Adrenal gland (tissue), 9 donors: ENCODE measurements at regions not wholly inside any gene's neighbourhood (a gene's known extent, or its start where the extent isn't known, plus 50 kb on each side); places are given as distances from the start of the nearest gene placed in this dataset.

Experiments
- DNase-seq, 7 donors: peaks; one replicate each; pipeline ENCODE4 v3.0.0-alpha.2; 2019 to 2020
- H3K27ac ChIP-seq, 5 donors: fragments of 200-600 bp; sonication (generic) in 4 of 5; 1 replicate in 3 of 5; 2 replicates in 2 of 5; pipeline versions ENCODE4 v1.5.1 to v1.8.0; 2016 to 2020; ENCODE audit warnings: mild to moderate bottlenecking in 1 of 5
- H3K27me3 ChIP-seq: fragments of 200-600 bp; 2 replicates; pipeline ENCODE4 v1.8.0; 2021
- H3K36me3 ChIP-seq, 2 donors: fragments of 200-600 bp; replicated peaks in 1 of 2; 1 replicate in 1 of 2; 2 replicates in 1 of 2; pipeline versions ENCODE4 v1.5.1 to v1.8.0; 2018 to 2022
- H3K4me1 ChIP-seq, 2 donors: fragments of 200-600 bp; replicated peaks in 1 of 2; 1 replicate in 1 of 2; 2 replicates in 1 of 2; pipeline versions ENCODE4 v1.5.1 to v1.8.0; 2018 to 2021
- H3K4me3 ChIP-seq, 4 donors: fragments of 200-600 bp; sonication (generic) in 3 of 4; one replicate each; pipeline ENCODE4 v1.5.1; 2016 to 2018
- H3K9me3 ChIP-seq, 3 donors: fragments of 200-600 bp; sonication (generic) in 1 of 3; replicated peaks in 1 of 3; 1 replicate in 2 of 3; 2 replicates in 1 of 3; pipeline versions ENCODE4 v1.5.1 to v1.8.0; 2016 to 2021
- POLR2A ChIP-seq, 2 donors: fragments of 450-650 bp; IDR thresholded peaks; one replicate each; pipeline ENCODE4 v1.6.1; 2017; ENCODE audit warnings: antibody characterized with exemption in 2 of 2, mild to moderate bottlenecking in 2 of 2, moderate library complexity in 1 of 2
- WGBS, 4 donors: extraction: QIAGEN DNeasy Blood & Tissue Kit in 2 of 4; methylation state at CpG; one replicate each; pipeline versions ENCODE4 v1.1.5 to v1.1.7; 2013 to 2017; 5-methylcytosine and 5-hydroxymethylcytosine counted together
- intact Hi-C, 2 donors: fragments of 100-400 bp; cut with DNase I; formaldehyde crosslinking; loops; one replicate each; pipeline versions ENCODE4 v1.14.1 to v1.15.0; 2022 to 2023
- TF ChIP-seq, protein P1 (sequence below), 6 experiments: fragments of 450-650 bp in 4 of 6; fragments of 200-600 bp in 2 of 6; sonication (generic) in 1 of 6; IDR thresholded peaks; 1 replicate in 5 of 6; 2 replicates in 1 of 6; pipeline versions ENCODE4 v1.5.1 to v1.8.0; 2016 to 2021; ENCODE audit warnings: antibody characterized with exemption in 6 of 6, mild to moderate bottlenecking in 2 of 6, moderate library complexity in 1 of 6
- donor health status: healthy with polysubstance abuse.
- donor health status: Bipolar disorder and iron deficiency.
- donor health status: DM: yes; HTN: yes; CAD: no.
- donor health status: DM: no; HTN: no; CAD: no.
- donor health status: DM: no; HTN: no; CAD: no.

GRCh38 chr16:17544785-17545184 lies 74.0 kb upstream of the XYLT1 start:
- WGBS, 4 donors = 54 to 80% (median 64%) methylated on average over 3 of the region's 3 CpGs
- TF ChIP-seq, protein P1, sequence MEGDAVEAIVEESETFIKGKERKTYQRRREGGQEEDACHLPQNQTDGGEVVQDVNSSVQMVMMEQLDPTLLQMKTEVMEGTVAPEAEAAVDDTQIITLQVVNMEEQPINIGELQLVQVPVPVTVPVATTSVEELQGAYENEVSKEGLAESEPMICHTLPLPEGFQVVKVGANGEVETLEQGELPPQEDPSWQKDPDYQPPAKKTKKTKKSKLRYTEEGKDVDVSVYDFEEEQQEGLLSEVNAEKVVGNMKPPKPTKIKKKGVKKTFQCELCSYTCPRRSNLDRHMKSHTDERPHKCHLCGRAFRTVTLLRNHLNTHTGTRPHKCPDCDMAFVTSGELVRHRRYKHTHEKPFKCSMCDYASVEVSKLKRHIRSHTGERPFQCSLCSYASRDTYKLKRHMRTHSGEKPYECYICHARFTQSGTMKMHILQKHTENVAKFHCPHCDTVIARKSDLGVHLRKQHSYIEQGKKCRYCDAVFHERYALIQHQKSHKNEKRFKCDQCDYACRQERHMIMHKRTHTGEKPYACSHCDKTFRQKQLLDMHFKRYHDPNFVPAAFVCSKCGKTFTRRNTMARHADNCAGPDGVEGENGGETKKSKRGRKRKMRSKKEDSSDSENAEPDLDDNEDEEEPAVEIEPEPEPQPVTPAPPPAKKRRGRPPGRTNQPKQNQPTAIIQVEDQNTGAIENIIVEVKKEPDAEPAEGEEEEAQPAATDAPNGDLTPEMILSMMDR (IDR thresholded peaks at IDR 0.05) = peak in 2 of 6 experiments; percentile 3 to 14
- TF ChIP-seq POLR2A (IDR thresholded peaks at IDR 0.05) = no peak
- no peak overlapping the region for H3K4me3 ChIP-seq
- H3K36me3 ChIP-seq = no peaks in the 10 kb centered on the region
- H3K9me3 ChIP-seq = no peaks in the 10 kb centered on the region
- DNase-seq = peak in 1 of 7 donors; percentile 24
- no peaks in the 10 kb centered on the region for H3K27me3 ChIP-seq
- no peak overlapping the region for H3K27ac ChIP-seq
- intact Hi-C loops = no loop called here
- no peaks in the 10 kb centered on the region for H3K4me1 ChIP-seq

DNA sequence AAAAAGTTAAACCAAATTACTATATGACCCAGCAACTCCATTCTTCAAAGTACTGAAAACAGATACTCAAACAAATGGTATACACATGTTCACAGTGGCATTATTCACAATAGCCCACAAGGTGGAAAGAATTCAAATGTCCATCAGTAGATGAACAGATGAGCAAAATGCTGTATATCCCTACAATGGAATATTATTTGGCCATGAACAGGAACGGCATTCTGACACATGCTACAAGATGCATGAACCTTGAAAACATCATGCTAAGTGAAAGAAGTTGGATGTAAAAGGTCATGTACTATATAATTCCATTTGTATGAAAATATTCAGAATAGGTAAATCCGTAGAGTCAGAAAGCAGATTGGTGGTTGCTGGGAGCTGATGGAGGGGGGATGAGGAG lies 73.5 kb upstream of the XYLT1 start:
- H3K27me3 ChIP-seq = no peaks in the 10 kb centered on the region
- intact Hi-C loops = no loop called here
- TF ChIP-seq, protein P1 (IDR thresholded peaks at IDR 0.05) = no peak
- TF ChIP-seq POLR2A (IDR thresholded peaks at IDR 0.05) = no peak
- no peaks in the 10 kb centered on the region for H3K4me1 ChIP-seq
- 88 to 94% (median 91%) methylated on average over 2 of the region's 2 CpGs for WGBS, 4 donors
- no peaks in the 10 kb centered on the region for H3K36me3 ChIP-seq
- no peaks in the 10 kb centered on the region for H3K9me3 ChIP-seq
- H3K4me3 ChIP-seq = no peak overlapping the region
- no peak overlapping the region for H3K27ac ChIP-seq
- no peak for DNase-seq

- H3K36me3 ChIP-seq = no peaks in the 10 kb centered on the region
These were observed 72.3 kb upstream of the XYLT1 start for GRCh38 chr16:17543073-17543472.

DNA sequence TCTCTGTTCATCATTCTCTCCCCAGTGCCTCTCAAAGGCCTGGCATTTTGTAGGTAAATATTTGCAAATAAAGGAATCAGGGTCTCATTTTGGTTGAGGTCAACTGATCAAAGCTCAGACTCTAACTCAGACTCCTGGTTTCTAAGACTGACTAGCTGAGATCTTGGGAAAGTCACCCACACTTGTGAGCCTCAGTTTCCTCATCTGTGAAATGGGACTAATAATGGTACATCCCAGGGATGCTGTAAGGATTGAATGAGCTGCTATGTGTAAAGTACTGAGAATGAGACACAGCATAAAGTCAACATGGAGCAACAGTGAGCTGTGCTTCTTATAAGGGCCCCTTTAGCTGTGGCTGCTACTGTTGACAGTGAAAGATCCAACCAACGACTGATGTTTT lies 70.6 kb upstream of the XYLT1 start:
- no peak overlapping the region for H3K27ac ChIP-seq
- TF ChIP-seq POLR2A (IDR thresholded peaks at IDR 0.05) = no peak
- TF ChIP-seq, protein P1 (IDR thresholded peaks at IDR 0.05) = no peak
- WGBS, 4 donors = 55 to 82% (median 69%) methylated on average over 1 of the region's 1 CpG
- H3K4me3 ChIP-seq = no peak overlapping the region
- no peaks in the 10 kb centered on the region for H3K36me3 ChIP-seq
- H3K9me3 ChIP-seq = no peaks in the 10 kb centered on the region
- no peaks in the 10 kb centered on the region for H3K4me1 ChIP-seq
- no peak for DNase-seq
- intact Hi-C loops = no loop called here
- no peaks in the 10 kb centered on the region for H3K27me3 ChIP-seq

More at GRCh38 chr16:17543073-17543472, 72.3 kb upstream of the XYLT1 start:
- H3K4me3 ChIP-seq = no peak overlapping the region
- TF ChIP-seq, protein P1 (IDR thresholded peaks at IDR 0.05) = no peak
- TF ChIP-seq POLR2A (IDR thresholded peaks at IDR 0.05) = no peak
- 66 to 86% (median 78%) methylated on average over 2 of the region's 2 CpGs for WGBS, 4 donors
- no peak for DNase-seq
- H3K4me1 ChIP-seq = no peaks in the 10 kb centered on the region
- intact Hi-C loops = no loop called here
- no peaks in the 10 kb centered on the region for H3K27me3 ChIP-seq
- H3K27ac ChIP-seq = no peak overlapping the region
- H3K9me3 ChIP-seq = no peaks in the 10 kb centered on the region
